Fibroblast of mammary gland (primary cell): ENCODE measurements at regions not wholly inside any gene's neighbourhood (a gene's known extent, or its start where the extent isn't known, plus 50 kb on each side); places are given as distances from the start of the nearest gene placed in this dataset.

Experiments used
- DNase-seq: peaks from one replicate; pipeline ENCODE4 v3.0.0-alpha.2; 2010; ENCODE audit warnings: low read depth
- H3K4me3 ChIP-seq: 2 replicates; pipeline ENCODE4 v1.5.1; 2011; ENCODE audit warnings: low read depth, mild to moderate bottlenecking, low read length, moderate library complexity; ENCODE audit not compliant: control insufficient read depth
- CTCF ChIP-seq: conservative IDR thresholded peaks from 2 replicates; pipeline ENCODE4 v1.5.1; 2011; ENCODE audit warnings: low read depth, low read length, inconsistent platforms; ENCODE audit not compliant: control insufficient read depth, insufficient read depth

- TF ChIP-seq CTCF: no peak
- DNase-seq: no peak
- no peak overlapping the region for H3K4me3 ChIP-seq
These were observed 75.1 kb downstream of the BLTP1 start for GRCh38 chr4:122227202-122227601.

- no peak for TF ChIP-seq CTCF
- no peak overlapping the region for H3K4me3 ChIP-seq
- DNase-seq: no peak
These were observed 77.7 kb downstream of the BLTP1 start for GRCh38 chr4:122229857-122230256.

DNA sequence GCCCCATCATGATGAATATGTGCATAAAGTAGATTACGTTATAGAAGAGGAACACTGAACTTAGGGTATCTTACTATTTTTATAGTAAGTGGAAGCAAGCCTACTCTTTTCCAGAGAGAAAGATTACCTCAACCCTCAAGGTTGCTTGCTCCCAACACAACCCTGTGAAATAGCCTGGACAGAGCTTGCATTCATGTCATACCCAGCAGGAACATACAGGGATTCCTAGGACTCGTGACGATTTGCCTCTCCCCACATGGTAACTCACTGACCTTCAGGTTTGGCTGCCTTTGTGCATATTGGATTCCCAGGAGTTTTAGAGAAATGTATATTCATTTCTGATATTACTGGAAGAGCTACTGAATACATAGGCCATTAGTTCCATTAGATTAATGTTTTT is 80.5 kb downstream of the BLTP1 start:
- H3K4me3 ChIP-seq: no peak overlapping the region
- no peak for TF ChIP-seq CTCF
- DNase-seq: no peak

GRCh38 chr4:122234686-122235085 is 82.6 kb downstream of the BLTP1 start:
- TF ChIP-seq CTCF: no peak
- DNase-seq: no peak
- no peak overlapping the region for H3K4me3 ChIP-seq

- no peak for DNase-seq
- no peak for TF ChIP-seq CTCF
- H3K4me3 ChIP-seq: no peak overlapping the region
These were observed 91.7 kb downstream of the BLTP1 start for GRCh38 chr4:122243785-122244184.

- DNase-seq: no peak
- no peak overlapping the region for H3K4me3 ChIP-seq
- TF ChIP-seq CTCF: no peak
These were observed 92.6 kb downstream of the BLTP1 start for GRCh38 chr4:122244764-122245163.

DNA sequence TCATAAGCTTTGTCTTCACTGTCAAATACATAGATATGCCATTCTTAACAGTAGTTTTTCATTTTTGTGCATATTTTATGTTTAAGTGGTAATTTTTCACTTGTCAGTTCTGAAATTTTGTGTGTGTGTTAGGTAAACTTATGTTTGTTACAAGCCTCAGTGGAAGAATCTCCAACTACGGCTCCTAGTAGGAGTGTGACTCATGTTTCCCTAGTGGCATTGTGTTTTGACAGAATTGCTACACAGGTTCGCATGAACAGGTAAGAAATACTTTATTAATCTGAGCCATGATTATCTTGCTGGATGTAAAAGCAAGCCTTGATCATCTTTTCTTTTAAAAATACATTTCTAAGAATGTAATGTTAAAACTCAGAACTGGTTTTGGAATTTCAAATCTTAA is 94.4 kb downstream of the BLTP1 start:
- no peak for DNase-seq
- no peak for TF ChIP-seq CTCF
- H3K4me3 ChIP-seq: no peak overlapping the region
